ENCODE measurements at regions not wholly inside any gene's neighbourhood (a gene's known extent, or its start where the extent isn't known, plus 50 kb on each side); places are given as distances from the start of the nearest gene placed in this dataset.
"Not testable (repeated sequence)": the region's sequence is repeated elsewhere in the genome, so short reads cannot be mapped to it uniquely, and the experiment has no call there.

- Mint-ChIP-seq H3K4me1 (no peaks in the 10 kb centered on the region), H3K4me3 (no peak overlapping the region), H3K27me3 (peaks cover 5% of the 10 kb centered on the region), H3K9me3 (ENCODE audit: low read depth) (peaks cover 1% of the 10 kb centered on the region), H3K36me3 (ENCODE audit: low read depth) (no peaks in the 10 kb centered on the region), H3K27ac (no peak overlapping the region)
- DNase-seq (no peak), ATAC-seq (no peak)
- CTCF ChIA-PET = no interaction called here
- intact Hi-C loops (cut with DNase I, micrococcal nuclease) = no loop called here
- POLR2A ChIA-PET = no interaction called here
Observed at GRCh38 chr5:3153226-3153858, 401.9 kb upstream of the IRX2 start.

DNA sequence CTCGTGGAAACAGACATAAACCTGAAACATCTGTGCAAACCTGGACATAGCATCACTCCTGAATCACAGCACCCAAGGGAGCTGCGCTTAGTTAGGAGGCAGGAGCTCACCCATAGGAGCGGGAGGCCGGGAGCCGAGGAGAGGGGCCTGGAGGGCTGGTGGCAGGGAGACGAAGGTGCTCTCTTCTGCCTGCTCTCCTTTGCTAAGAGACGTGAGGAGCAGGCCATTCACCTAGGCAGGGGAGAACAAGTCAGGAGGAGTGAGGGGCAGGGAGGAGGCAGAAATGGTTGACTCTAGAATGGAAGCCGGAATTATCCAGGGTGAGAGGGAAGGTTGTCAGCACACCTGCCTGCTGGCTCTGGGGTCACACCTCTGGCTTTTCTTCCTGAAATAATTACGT, 398.4 kb upstream of the IRX2 start:
- POLR2A ChIA-PET = no interaction called here
- intact Hi-C loops (cut with DNase I, micrococcal nuclease) = no loop called here
- CTCF ChIA-PET = no interaction called here
- H3K27ac Mint-ChIP-seq = no peak overlapping the region
- H3K4me1 Mint-ChIP-seq = no peaks in the 10 kb centered on the region
- ATAC-seq (no peak), DNase-seq (no peak)
- H3K4me3 Mint-ChIP-seq = no peak overlapping the region
- peaks cover 5% of the 10 kb centered on the region for H3K27me3 Mint-ChIP-seq
- H3K36me3 Mint-ChIP-seq (ENCODE audit: low read depth) = no peaks in the 10 kb centered on the region
- H3K9me3 Mint-ChIP-seq (ENCODE audit: low read depth) = peaks cover 1% of the 10 kb centered on the region

- POLR2A ChIA-PET; ATAC-seq; H3K4me3 Mint-ChIP-seq; H3K9me3 Mint-ChIP-seq (ENCODE audit: low read depth); H3K27me3 Mint-ChIP-seq; intact Hi-C loops (cut with DNase I, micrococcal nuclease); H3K4me1 Mint-ChIP-seq; H3K27ac Mint-ChIP-seq; H3K36me3 Mint-ChIP-seq (ENCODE audit: low read depth); DNase-seq: not testable (repeated sequence)
- CTCF ChIA-PET = interaction anchor here (0.7 kb wide), 1 partner anchor 149 kb away, joined by 3 read pairs; no protein-coding TSS in a partner anchor
Observed at GRCh38 chr5:3147405-3147804, 395.9 kb upstream of the IRX2 start.

- H3K27me3 Mint-ChIP-seq = peaks cover 3% of the 10 kb centered on the region
- ChIA-PET POLR2A (no interaction called here), CTCF (no interaction called here)
Observed at GRCh38 chr5:3145641-3146040, 394.2 kb upstream of the IRX2 start.

DNA sequence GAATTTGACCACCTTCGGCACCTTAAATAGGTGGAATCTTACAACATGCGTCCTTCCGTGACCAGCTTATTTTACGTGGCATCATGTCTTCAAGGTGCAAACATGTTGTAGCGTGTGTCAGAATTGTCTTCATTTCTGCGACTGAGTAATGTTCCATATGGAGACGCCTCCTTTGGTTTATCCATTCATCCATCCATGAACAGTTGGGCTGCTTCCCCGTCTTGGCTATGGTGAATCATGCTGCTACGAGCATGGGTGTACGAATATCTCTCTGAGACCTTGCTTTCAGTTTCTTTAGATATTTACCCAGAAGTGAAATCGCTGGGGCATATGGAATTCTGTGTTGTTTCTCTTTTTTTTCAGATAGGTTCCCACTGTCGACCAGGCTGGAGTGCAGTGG, 391.9 kb upstream of the IRX2 start:
- CTCF ChIA-PET = no interaction called here
- POLR2A ChIA-PET = no interaction called here
- no peaks in the 10 kb centered on the region for H3K27me3 Mint-ChIP-seq
- DNase-seq = no peak
- no peaks in the 10 kb centered on the region for H3K4me1 Mint-ChIP-seq
- H3K4me3 Mint-ChIP-seq = no peak overlapping the region
- H3K9me3 Mint-ChIP-seq (ENCODE audit: low read depth) = peaks cover 7% of the 10 kb centered on the region
- no peak for ATAC-seq
- H3K27ac Mint-ChIP-seq = no peak overlapping the region
- no peaks in the 10 kb centered on the region for H3K36me3 Mint-ChIP-seq (ENCODE audit: low read depth)
- intact Hi-C loops (cut with DNase I, micrococcal nuclease) = no loop called here

More at GRCh38 chr5:3145641-3146040, 394.2 kb upstream of the IRX2 start:
- DNase-seq (no peak), ATAC-seq (no peak)
- intact Hi-C loops (cut with DNase I, micrococcal nuclease) = no loop called here
- Mint-ChIP-seq H3K27ac (no peak overlapping the region), H3K4me3 (no peak overlapping the region), H3K9me3 (ENCODE audit: low read depth) (no peaks in the 10 kb centered on the region), H3K4me1 (no peaks in the 10 kb centered on the region), H3K36me3 (ENCODE audit: low read depth) (no peaks in the 10 kb centered on the region)

GRCh38 chr5:3142261-3143027, 391.0 kb upstream of the IRX2 start:
- Mint-ChIP-seq H3K27ac (no peak overlapping the region), H3K9me3 (ENCODE audit: low read depth) (peaks cover 7% of the 10 kb centered on the region), H3K4me3 (no peak overlapping the region), H3K4me1 (no peaks in the 10 kb centered on the region), H3K27me3 (no peaks in the 10 kb centered on the region), H3K36me3 (ENCODE audit: low read depth) (no peaks in the 10 kb centered on the region)
- ChIA-PET CTCF (no interaction called here), POLR2A (no interaction called here)
- no peak for DNase-seq
- intact Hi-C loops (cut with DNase I, micrococcal nuclease) = no loop called here
- no peak for ATAC-seq

GRCh38 chr5:3140117-3140516, 388.6 kb upstream of the IRX2 start:
- ChIA-PET CTCF (no interaction called here), POLR2A (no interaction called here)
- DNase-seq = no peak
- no peak overlapping the region for H3K27ac Mint-ChIP-seq
- H3K27me3 Mint-ChIP-seq = no peaks in the 10 kb centered on the region
- no peaks in the 10 kb centered on the region for H3K36me3 Mint-ChIP-seq (ENCODE audit: low read depth)
- intact Hi-C loops (cut with DNase I, micrococcal nuclease) = no loop called here
- peaks cover 9% of the 10 kb centered on the region for H3K9me3 Mint-ChIP-seq (ENCODE audit: low read depth)
- ATAC-seq = no peak
- H3K4me1 Mint-ChIP-seq = no peaks in the 10 kb centered on the region
- H3K4me3 Mint-ChIP-seq = no peak overlapping the region

- Mint-ChIP-seq H3K9me3 (ENCODE audit: low read depth) (peaks cover 9% of the 10 kb centered on the region), H3K4me1 (no peaks in the 10 kb centered on the region), H3K4me3 (no peak overlapping the region), H3K36me3 (ENCODE audit: low read depth) (no peaks in the 10 kb centered on the region), H3K27me3 (no peaks in the 10 kb centered on the region), H3K27ac (no peak overlapping the region)
- POLR2A ChIA-PET = no interaction called here
- intact Hi-C loops (cut with DNase I, micrococcal nuclease) = no loop called here
- ATAC-seq = no peak
- DNase-seq = no peak
- CTCF ChIA-PET = no interaction called here
Observed at GRCh38 chr5:3139499-3139931, 388.0 kb upstream of the IRX2 start.

DNA sequence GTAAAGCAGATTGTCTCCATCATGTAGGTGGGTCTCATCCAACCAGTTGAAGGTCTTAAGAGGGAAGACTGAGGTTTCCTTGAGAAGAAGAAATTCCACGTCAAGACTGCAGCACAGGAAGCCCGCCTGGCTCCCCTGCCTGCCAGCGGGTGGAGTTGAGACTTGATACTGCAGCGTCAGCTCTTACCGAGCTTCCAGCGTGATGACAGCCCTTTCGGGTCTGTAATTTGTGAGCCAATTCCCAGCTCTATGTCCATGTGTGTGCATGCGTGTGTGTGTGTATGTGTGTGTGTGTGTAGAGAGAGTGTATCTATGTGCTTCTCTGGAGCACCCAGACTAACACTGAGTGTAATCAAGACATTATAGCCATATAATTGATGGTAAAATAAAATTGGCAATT, 379.7 kb upstream of the IRX2 start:
- no peaks in the 10 kb centered on the region for H3K36me3 Mint-ChIP-seq (ENCODE audit: low read depth)

DNA sequence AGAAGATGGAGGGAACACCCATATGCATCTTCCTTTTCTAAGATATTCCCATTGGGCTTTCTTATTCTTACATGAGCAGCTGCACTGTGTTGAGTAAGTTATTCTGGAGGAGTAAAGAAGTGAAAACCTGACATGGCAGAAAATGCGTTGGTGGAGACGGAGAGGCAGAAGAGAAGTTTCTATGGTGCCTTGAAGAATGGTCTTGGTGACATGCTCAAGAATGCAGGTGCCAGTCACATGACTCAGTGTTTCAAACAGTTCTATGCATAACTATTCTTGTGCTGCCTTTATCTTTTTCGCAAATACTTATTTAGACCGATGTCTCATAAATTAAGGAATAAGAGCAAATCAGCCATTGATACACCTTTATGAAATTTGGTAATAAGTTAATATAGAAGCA, 377.8 kb upstream of the IRX2 start:
- no peak overlapping the region for H3K4me3 Mint-ChIP-seq
- ChIA-PET POLR2A (no interaction called here), CTCF (no interaction called here)
- DNase-seq (no peak), ATAC-seq (no peak)
- peaks cover 1% of the 10 kb centered on the region for H3K9me3 Mint-ChIP-seq (ENCODE audit: low read depth)
- no peaks in the 10 kb centered on the region for H3K36me3 Mint-ChIP-seq (ENCODE audit: low read depth)
- peaks cover 1% of the 10 kb centered on the region for H3K27me3 Mint-ChIP-seq
- no peaks in the 10 kb centered on the region for H3K4me1 Mint-ChIP-seq
- no peak overlapping the region for H3K27ac Mint-ChIP-seq
- intact Hi-C loops (cut with DNase I, micrococcal nuclease) = no loop called here

More for the DNA sequence above, 379.7 kb upstream of the IRX2 start:
- no peaks in the 10 kb centered on the region for H3K27me3 Mint-ChIP-seq
- H3K4me3 Mint-ChIP-seq = no peak overlapping the region
- no peak overlapping the region for H3K27ac Mint-ChIP-seq
- ChIA-PET CTCF (no interaction called here), POLR2A (no interaction called here)
- H3K9me3 Mint-ChIP-seq (ENCODE audit: low read depth) = peaks cover 1% of the 10 kb centered on the region
- intact Hi-C loops (cut with DNase I, micrococcal nuclease) = no loop called here
- ATAC-seq (no peak), DNase-seq (no peak)
- H3K4me1 Mint-ChIP-seq = no peaks in the 10 kb centered on the region

DNA sequence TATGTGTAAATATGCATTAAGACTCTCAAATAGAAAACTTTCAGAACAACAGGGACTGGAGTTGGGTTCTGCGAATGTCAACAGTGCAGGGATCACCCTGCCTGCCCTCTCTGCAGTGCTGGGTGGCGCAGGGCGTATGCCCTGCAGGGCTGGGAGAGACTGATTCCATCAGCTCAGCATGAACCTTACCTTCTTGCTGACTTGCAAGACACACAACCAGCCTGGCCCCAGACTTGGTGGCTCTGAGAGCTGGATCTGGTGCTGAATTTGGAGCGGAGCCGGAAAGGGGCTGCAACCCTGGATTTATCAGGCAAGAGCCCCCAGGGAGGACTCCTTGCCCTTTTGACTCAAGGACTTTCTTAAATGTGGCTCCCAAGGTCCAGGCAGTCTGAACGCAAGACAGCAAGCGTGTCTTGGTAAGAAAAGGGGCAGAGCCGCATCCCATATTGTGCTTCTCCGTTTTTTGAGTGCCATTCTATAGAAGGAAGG, 376.0 kb upstream of the IRX2 start:
- ChIA-PET POLR2A (no interaction called here), CTCF (no interaction called here)
- ATAC-seq (no peak), DNase-seq (no peak)
- Mint-ChIP-seq H3K27ac (no peak overlapping the region), H3K27me3 (peaks cover 8% of the 10 kb centered on the region), H3K4me1 (no peaks in the 10 kb centered on the region), H3K36me3 (ENCODE audit: low read depth) (no peaks in the 10 kb centered on the region), H3K4me3 (no peak overlapping the region), H3K9me3 (ENCODE audit: low read depth) (peaks cover 1% of the 10 kb centered on the region)
- intact Hi-C loops (cut with DNase I, micrococcal nuclease) = no loop called here

GRCh38 chr5:3126639-3127038, 375.2 kb upstream of the IRX2 start:
- ATAC-seq (no peak), DNase-seq (no peak)
- H3K27me3 Mint-ChIP-seq = peaks cover 14% of the 10 kb centered on the region
- H3K4me1 Mint-ChIP-seq = no peaks in the 10 kb centered on the region
- CTCF ChIA-PET = no interaction called here
- no peak overlapping the region for H3K4me3 Mint-ChIP-seq
- H3K36me3 Mint-ChIP-seq (ENCODE audit: low read depth) = no peaks in the 10 kb centered on the region
- H3K9me3 Mint-ChIP-seq (ENCODE audit: low read depth) = peaks cover 1% of the 10 kb centered on the region
- no peak overlapping the region for H3K27ac Mint-ChIP-seq
- intact Hi-C loops (cut with DNase I, micrococcal nuclease) = no loop called here
- POLR2A ChIA-PET = no interaction called here

Measured in activated CD4-positive, alpha-beta T cell treated with anti-CD3 and anti-CD28 coated beads for 36 hours (primary cell).